ENCODE measurements at regions not wholly inside any gene's neighbourhood (a gene's known extent, or its start where the extent isn't known, plus 50 kb on each side); places are given as distances from the start of the nearest gene placed in this dataset.

GRCh38 chr5:27962198-27962597 is 923.8 kb upstream of the CDH9 start:
- TF ChIP-seq POLR2A (IDR thresholded peaks at IDR 0.05) (no peak), EP300 (IDR thresholded peaks at IDR 0.05) (no peak), CTCF (IDR thresholded peaks at IDR 0.05) (no peak)
- Histone ChIP-seq H3K4me1 (ENCODE audit: insufficient read depth) (no peaks in the 10 kb centered on the region), H3K9me3 (no peaks in the 10 kb centered on the region), H3K36me3 (no peaks in the 10 kb centered on the region), H3K4me3 (no peak overlapping the region), H3K27me3 (no peaks in the 10 kb centered on the region), H3K27ac (no peak overlapping the region)
- intact Hi-C loops (cut with DNase I), result no loop called here
- WGBS, 3 donors, result 59 to 69% (median 64%) methylated on average over 2 of the region's 2 CpGs
- DNase-seq, result no peak

GRCh38 chr5:27947088-27947487 is 908.7 kb upstream of the CDH9 start:
- H3K36me3 ChIP-seq, result no peaks in the 10 kb centered on the region
- H3K27me3 ChIP-seq, result peaks cover 3% of the 10 kb centered on the region
- intact Hi-C loops (cut with DNase I), result no loop called here
- no peak overlapping the region for H3K4me3 ChIP-seq
- no peaks in the 10 kb centered on the region for H3K9me3 ChIP-seq
- no peak for DNase-seq
- no peak for TF ChIP-seq POLR2A (IDR thresholded peaks at IDR 0.05)
- no peak overlapping the region for H3K27ac ChIP-seq
- no peaks in the 10 kb centered on the region for H3K4me1 ChIP-seq (ENCODE audit: insufficient read depth)
- 5 to 14% (median 10%) methylated on average over 1 of the region's 1 CpG for WGBS, 3 donors

- H3K27ac ChIP-seq, result no peak overlapping the region
- H3K9me3 ChIP-seq, result no peaks in the 10 kb centered on the region
- peaks cover 3% of the 10 kb centered on the region for H3K27me3 ChIP-seq
- no peak for TF ChIP-seq EP300 (IDR thresholded peaks at IDR 0.05)
- TF ChIP-seq CTCF (IDR thresholded peaks at IDR 0.05), result no peak
- TF ChIP-seq POLR2A (IDR thresholded peaks at IDR 0.05), result no peak
- 80 to 93% (median 89%) methylated on average over 3 of the region's 3 CpGs for WGBS, 3 donors
- no peaks in the 10 kb centered on the region for H3K36me3 ChIP-seq
- no peaks in the 10 kb centered on the region for H3K4me1 ChIP-seq (ENCODE audit: insufficient read depth)
- no peak overlapping the region for H3K4me3 ChIP-seq
- intact Hi-C loops (cut with DNase I), result no loop called here
- no peak for DNase-seq
Observed at GRCh38 chr5:27944471-27944870, 906.1 kb upstream of the CDH9 start.

GRCh38 chr5:27938989-27939388 is 900.6 kb upstream of the CDH9 start:
- H3K36me3 ChIP-seq, result no peaks in the 10 kb centered on the region
- H3K27ac ChIP-seq, result no peak overlapping the region
- 93 to 97% (median 95%) methylated on average over 2 of the region's 2 CpGs for WGBS, 3 donors
- peaks cover 3% of the 10 kb centered on the region for H3K27me3 ChIP-seq
- H3K4me3 ChIP-seq, result no peak overlapping the region
- no peaks in the 10 kb centered on the region for H3K9me3 ChIP-seq
- intact Hi-C loops (cut with DNase I), result no loop called here
- no peaks in the 10 kb centered on the region for H3K4me1 ChIP-seq (ENCODE audit: insufficient read depth)
- TF ChIP-seq POLR2A (IDR thresholded peaks at IDR 0.05) (no peak), EP300 (IDR thresholded peaks at IDR 0.05) (no peak)
- no peak for DNase-seq

- 16 to 18% (median 17%) methylated on average over 2 of the region's 2 CpGs for WGBS, 3 donors
- Histone ChIP-seq H3K27me3 (no peaks in the 10 kb centered on the region), H3K9me3 (no peaks in the 10 kb centered on the region), H3K27ac (no peak overlapping the region), H3K36me3 (no peaks in the 10 kb centered on the region), H3K4me1 (ENCODE audit: insufficient read depth) (no peaks in the 10 kb centered on the region), H3K4me3 (no peak overlapping the region)
- intact Hi-C loops (cut with DNase I), result no loop called here
- TF ChIP-seq POLR2A (IDR thresholded peaks at IDR 0.05), result no peak
- no peak for TF ChIP-seq CTCF (IDR thresholded peaks at IDR 0.05)
- no peak for TF ChIP-seq EP300 (IDR thresholded peaks at IDR 0.05)
- DNase-seq, result no peak
Observed at GRCh38 chr5:27928060-27928459, 889.7 kb upstream of the CDH9 start.

- no peaks in the 10 kb centered on the region for H3K27me3 ChIP-seq
- H3K9me3 ChIP-seq, result no peaks in the 10 kb centered on the region
- 88 to 91% (median 91%) methylated on average over 2 of the region's 2 CpGs for WGBS, 3 donors
- no peaks in the 10 kb centered on the region for H3K4me1 ChIP-seq (ENCODE audit: insufficient read depth)
- no peak overlapping the region for H3K27ac ChIP-seq
- H3K4me3 ChIP-seq, result no peak overlapping the region
- no peak for DNase-seq
- H3K36me3 ChIP-seq, result no peaks in the 10 kb centered on the region
- no peak for TF ChIP-seq POLR2A (IDR thresholded peaks at IDR 0.05)
- no peak for TF ChIP-seq EP300 (IDR thresholded peaks at IDR 0.05)
- TF ChIP-seq CTCF (IDR thresholded peaks at IDR 0.05), result no peak
- intact Hi-C loops (cut with DNase I), result no loop called here
Observed at GRCh38 chr5:27911216-27911615, 872.8 kb upstream of the CDH9 start.

All from ovary (tissue), 7 donors.